NCI-H446 (cell line): ENCODE measurements at regions not wholly inside any gene's neighbourhood (a gene's known extent, or its start where the extent isn't known, plus 50 kb on each side); places are given as distances from the start of the nearest gene placed in this dataset.

Experiments
- DNase-seq, 2 experiments: peaks; one replicate each; lab custom pipeline; 2025; lab: John Stamatoyannopoulos, UW

- no peak for DNase-seq
Observed at GRCh38 chr9:96087669-96088299, 212.3 kb downstream of the ERCC6L2 start.

- no peak for DNase-seq
Observed at GRCh38 chr9:96086936-96087571, 211.6 kb downstream of the ERCC6L2 start.

DNA sequence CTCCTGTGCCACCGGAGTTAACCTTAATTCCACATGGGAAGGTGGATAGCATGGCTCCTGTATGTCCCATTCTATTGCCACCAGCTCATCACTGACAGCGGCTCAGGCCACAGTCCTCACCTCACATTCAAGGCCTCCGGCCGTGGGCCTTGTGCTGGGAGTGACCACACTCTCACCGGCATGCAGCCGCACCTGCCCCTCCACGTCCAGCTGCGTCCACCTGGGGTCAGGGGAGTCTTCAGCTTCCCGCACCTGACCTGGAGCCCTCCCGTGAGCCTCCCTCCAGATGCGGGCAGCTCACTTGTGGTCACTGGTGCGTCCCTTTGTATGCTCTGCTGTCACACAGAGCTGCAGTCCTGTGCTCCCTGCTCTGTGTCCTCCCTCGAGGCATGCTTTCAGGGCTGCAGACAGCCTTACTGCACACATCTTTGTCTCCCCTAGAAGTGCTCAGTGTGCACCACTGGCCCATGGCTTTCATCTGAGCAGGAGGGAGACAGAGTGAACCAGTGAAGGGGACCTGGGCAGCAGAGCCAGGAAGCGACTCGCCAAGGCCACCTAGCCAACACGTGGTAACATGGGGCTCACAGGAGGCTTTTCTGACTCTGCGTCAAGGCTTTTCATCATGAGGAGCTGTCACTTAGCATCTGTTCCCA lies 210.1 kb downstream of the ERCC6L2 start:
- no peak for DNase-seq

GRCh38 chr9:96084331-96084734 lies 208.8 kb downstream of the ERCC6L2 start:
- no peak for DNase-seq

GRCh38 chr9:96082516-96083232 lies 207.2 kb downstream of the ERCC6L2 start:
- DNase-seq = no peak

- no peak for DNase-seq
Observed at GRCh38 chr9:96080364-96080763, 204.9 kb downstream of the ERCC6L2 start.

DNA sequence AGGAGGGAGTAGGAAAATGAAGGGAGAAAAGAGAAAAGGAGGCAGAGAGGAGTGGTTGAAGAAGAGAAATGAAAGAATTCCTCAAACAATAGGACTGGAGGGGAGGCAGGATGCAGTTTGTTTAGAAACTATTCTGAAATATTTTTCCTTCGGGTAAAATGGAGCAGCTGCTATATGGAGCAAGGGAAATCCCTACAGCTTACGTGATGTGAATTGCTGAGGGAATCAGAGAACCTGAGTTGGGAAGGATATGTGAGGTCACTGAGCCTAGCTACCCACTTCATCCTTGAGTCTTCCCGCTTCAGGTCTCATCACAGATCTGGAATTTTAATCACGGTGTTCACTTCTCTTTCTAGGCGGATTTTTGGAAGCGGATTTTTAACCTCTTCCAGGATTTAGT lies 204.3 kb downstream of the ERCC6L2 start:
- DNase-seq = no peak

GRCh38 chr9:96078897-96079490 lies 203.5 kb downstream of the ERCC6L2 start:
- DNase-seq = no peak

- no peak for DNase-seq
Observed at GRCh38 chr9:96075757-96076156, 200.3 kb downstream of the ERCC6L2 start.

- DNase-seq = no peak
Observed at GRCh38 chr9:96075111-96075510, 199.6 kb downstream of the ERCC6L2 start.

DNA sequence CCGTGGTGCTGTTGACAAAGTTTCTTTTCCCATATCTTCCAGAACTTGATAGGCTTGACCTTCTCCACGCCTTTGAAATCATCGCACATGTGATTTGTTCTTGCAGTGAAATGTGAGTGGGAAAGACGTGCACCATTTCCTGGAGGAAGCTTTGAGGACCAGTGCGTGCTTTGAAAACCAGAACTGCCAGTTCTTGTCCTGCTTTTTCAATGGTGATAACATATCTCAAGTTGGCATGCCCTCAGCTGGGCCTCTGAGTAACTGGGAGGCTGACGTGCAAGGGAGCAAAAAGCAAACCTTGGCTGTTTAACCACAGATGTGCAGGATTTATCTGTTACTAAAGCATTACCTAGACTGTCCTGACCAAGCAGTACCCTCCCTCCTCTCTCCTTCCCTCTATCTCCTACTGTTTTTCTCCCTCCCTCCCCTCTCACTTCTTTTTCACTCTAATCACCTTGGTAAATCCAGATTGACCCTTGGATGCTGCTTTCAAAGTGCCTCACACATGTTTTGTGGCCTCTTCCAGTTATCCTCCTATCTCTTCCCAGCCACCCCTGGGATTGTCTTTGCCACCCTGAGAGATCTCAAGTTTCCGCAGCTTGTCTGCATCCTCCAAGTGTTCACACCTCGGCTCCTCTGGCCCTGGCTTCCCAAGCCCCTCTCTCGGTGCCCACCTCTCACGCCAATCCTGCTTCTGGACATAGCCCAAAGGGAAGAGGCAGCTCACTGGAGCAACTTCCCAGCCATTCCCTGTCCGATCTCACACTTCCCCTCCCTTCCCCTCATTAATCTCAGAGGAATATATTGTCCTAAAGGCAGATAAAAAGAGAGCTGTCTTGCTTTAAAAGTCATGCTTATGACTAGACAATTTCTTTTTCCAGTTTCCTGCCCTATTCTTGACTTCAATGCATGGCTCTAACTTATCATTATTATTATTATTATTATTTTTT lies 198.3 kb downstream of the ERCC6L2 start:
- no peak for DNase-seq

DNA sequence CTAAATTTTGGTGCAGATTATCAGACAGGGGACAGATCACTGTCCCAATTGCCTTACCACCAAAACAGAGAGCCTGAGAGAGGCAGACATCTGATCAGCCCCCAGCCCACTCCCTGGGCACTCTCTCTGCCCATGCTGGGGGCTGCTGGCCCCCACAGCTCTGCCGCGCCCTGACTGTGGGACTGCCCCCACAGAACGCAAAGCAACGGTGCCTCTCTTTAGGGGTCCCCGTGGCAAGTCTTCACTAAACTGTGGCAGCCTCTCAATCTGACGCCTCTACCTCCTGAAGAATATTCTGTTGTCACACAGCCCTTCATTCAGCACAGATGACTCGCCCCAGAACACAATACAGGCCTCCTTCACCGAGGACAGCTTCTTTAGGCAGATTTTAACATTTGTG lies 197.4 kb downstream of the ERCC6L2 start:
- DNase-seq = no peak

DNA sequence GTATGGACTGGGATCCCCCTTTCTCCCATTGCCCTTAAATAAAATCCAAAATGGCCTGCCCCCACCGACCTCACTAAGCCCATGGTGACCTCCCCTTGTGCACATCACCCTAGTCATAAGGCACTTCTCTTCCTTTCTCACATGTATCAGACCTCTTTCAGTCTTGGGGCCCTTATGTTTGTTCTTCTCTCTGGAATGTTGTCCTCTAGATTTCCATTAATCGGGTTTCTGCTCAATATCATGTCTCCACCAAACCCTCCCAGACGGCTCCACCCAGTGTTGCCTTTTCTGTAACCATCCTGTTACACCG lies 196.3 kb downstream of the ERCC6L2 start:
- DNase-seq = no peak

GRCh38 chr9:96071076-96071814 lies 195.8 kb downstream of the ERCC6L2 start:
- DNase-seq = no peak

DNA sequence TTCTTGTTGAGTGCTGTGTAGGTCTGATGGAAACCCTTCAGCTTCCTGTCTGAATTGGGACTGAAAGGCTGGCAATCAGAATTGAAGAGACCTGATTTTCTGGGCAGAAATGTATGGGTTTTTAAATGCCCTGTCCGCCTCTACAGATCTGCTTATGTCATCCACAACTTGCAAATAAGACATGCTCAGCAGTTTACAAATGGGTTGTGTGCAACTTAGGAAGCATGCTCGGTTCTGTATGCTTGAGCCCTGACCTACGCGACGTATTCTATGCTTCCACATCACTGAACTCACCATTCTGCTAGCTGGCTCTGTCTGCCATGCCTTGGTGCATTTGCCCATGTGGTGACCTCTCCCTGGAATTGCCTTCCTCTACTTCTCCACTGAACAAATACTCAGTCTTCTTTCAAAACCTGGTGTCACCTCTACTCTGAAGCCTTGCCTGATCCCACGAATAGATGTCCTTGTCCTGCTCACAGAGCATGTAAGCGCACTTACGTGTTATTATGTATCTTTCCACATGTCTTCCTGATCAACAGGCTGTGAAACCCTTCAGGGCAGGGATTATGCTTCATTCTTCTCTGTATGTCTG lies 194.2 kb downstream of the ERCC6L2 start:
- DNase-seq = no peak

- DNase-seq = no peak
Observed at GRCh38 chr9:96068511-96068910, 193.0 kb downstream of the ERCC6L2 start.

GRCh38 chr9:96067600-96067999 lies 192.1 kb downstream of the ERCC6L2 start:
- DNase-seq = no peak

DNA sequence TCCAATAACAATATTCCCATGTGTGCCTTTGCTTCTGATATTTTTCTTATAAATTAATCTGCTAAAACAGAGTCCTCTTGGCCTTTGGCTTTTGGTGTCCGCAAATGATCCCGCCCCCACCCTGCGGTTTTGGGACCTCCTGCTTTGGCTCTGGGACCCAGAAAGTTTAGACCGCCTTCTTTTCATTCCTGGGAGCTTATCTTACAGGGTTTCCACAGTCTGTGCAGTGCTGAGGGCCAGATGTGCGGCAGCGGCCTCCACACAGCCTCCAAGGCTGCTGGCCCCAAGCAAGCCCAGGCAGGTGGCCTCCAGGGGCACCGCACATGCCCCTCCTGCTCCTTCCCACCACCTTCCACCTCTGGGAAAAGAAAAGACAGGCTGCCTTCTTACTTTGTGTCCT lies 191.5 kb downstream of the ERCC6L2 start:
- DNase-seq = no peak

DNA sequence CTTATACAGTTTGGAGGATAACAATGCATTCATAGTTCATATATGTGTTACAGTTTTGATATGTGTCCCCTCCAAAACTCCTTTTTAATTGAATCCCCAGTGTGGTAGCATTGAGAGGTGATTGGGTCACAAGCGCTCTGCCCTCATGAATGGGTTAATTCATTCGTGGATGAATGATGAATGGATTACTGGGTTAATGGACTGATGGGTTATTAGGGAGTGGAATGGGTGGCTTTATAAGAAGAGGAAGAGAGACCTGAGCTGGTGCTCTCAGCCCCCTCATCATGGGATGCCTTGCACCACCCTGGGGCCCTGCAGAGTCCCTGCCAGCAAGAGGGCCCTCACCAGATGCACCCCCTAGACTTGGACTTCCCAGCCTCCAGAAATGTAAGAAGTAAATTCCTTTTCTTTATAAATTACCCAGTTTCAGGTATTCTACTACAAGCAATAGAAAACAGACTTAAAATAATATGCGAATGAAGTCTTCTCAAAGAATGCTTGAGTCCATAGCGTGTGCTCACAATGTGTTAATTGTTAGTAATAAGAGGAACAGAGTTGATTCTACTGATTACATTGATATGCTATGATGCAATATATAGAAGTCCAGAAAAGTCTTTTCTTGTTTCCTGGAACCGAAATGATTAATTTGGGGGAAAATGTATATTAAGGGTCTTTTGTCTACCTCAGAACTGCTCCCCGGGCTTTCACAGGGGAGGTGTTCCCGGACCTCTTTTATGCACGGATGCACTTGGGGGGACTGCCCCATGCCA lies 190.2 kb downstream of the ERCC6L2 start:
- DNase-seq = no peak
